Adrenal gland (tissue), 9 donors: ENCODE measurements at regions not wholly inside any gene's neighbourhood (a gene's known extent, or its start where the extent isn't known, plus 50 kb on each side); places are given as distances from the start of the nearest gene placed in this dataset.

ENCODE experiments used
- DNase-seq, 7 donors: peaks; one replicate each; pipeline ENCODE4 v3.0.0-alpha.2; 2019 to 2020
- H3K27ac ChIP-seq, 5 donors: fragments of 200-600 bp; sonication (generic) in 4 of 5; 1 replicate in 3 of 5; 2 replicates in 2 of 5; pipeline versions ENCODE4 v1.5.1 to v1.8.0; 2016 to 2020; ENCODE audit warnings: mild to moderate bottlenecking in 1 of 5
- H3K27me3 ChIP-seq: fragments of 200-600 bp; 2 replicates; pipeline ENCODE4 v1.8.0; 2021
- H3K36me3 ChIP-seq, 2 donors: fragments of 200-600 bp; replicated peaks in 1 of 2; 1 replicate in 1 of 2; 2 replicates in 1 of 2; pipeline versions ENCODE4 v1.5.1 to v1.8.0; 2018 to 2022
- H3K4me1 ChIP-seq, 2 donors: fragments of 200-600 bp; replicated peaks in 1 of 2; 1 replicate in 1 of 2; 2 replicates in 1 of 2; pipeline versions ENCODE4 v1.5.1 to v1.8.0; 2018 to 2021
- H3K4me3 ChIP-seq, 4 donors: fragments of 200-600 bp; sonication (generic) in 3 of 4; one replicate each; pipeline ENCODE4 v1.5.1; 2016 to 2018
- H3K9me3 ChIP-seq, 3 donors: fragments of 200-600 bp; sonication (generic) in 1 of 3; replicated peaks in 1 of 3; 1 replicate in 2 of 3; 2 replicates in 1 of 3; pipeline versions ENCODE4 v1.5.1 to v1.8.0; 2016 to 2021
- CTCF ChIP-seq, 6 experiments: fragments of 450-650 bp in 4 of 6; fragments of 200-600 bp in 2 of 6; sonication (generic) in 1 of 6; IDR thresholded peaks; 1 replicate in 5 of 6; 2 replicates in 1 of 6; pipeline versions ENCODE4 v1.5.1 to v1.8.0; 2016 to 2021; ENCODE audit warnings: antibody characterized with exemption in 6 of 6, mild to moderate bottlenecking in 2 of 6, moderate library complexity in 1 of 6
- POLR2A ChIP-seq, 2 donors: fragments of 450-650 bp; IDR thresholded peaks; one replicate each; pipeline ENCODE4 v1.6.1; 2017; ENCODE audit warnings: antibody characterized with exemption in 2 of 2, mild to moderate bottlenecking in 2 of 2, moderate library complexity in 1 of 2
- WGBS, 4 donors: extraction: QIAGEN DNeasy Blood & Tissue Kit in 2 of 4; methylation state at CpG; one replicate each; pipeline versions ENCODE4 v1.1.5 to v1.1.7; 2013 to 2017; 5-methylcytosine and 5-hydroxymethylcytosine counted together
- intact Hi-C, 2 donors: fragments of 100-400 bp; cut with DNase I; formaldehyde crosslinking; loops; one replicate each; pipeline versions ENCODE4 v1.14.1 to v1.15.0; 2022 to 2023
- donor health status: healthy with polysubstance abuse.
- donor health status: Bipolar disorder and iron deficiency.
- donor health status: DM: yes; HTN: yes; CAD: no.
- donor health status: DM: no; HTN: no; CAD: no.
- donor health status: DM: no; HTN: no; CAD: no.

GRCh38 chr10:55137063-55137462, 336.0 kb upstream of the PCDH15 start:
- no peaks in the 10 kb centered on the region for H3K4me1 ChIP-seq
- no peak overlapping the region for H3K27ac ChIP-seq
- no peak overlapping the region for H3K4me3 ChIP-seq
- H3K36me3 ChIP-seq = no peaks in the 10 kb centered on the region
- no peaks in the 10 kb centered on the region for H3K9me3 ChIP-seq
- WGBS, 4 donors = 97 to 98% (median 97%) methylated on average over 2 of the region's 2 CpGs
- TF ChIP-seq POLR2A (IDR thresholded peaks at IDR 0.05) = no peak
- TF ChIP-seq CTCF (IDR thresholded peaks at IDR 0.05) = no peak
- intact Hi-C loops = no loop called here
- DNase-seq = no peak
- no peaks in the 10 kb centered on the region for H3K27me3 ChIP-seq

GRCh38 chr10:55104738-55105137, 303.7 kb upstream of the PCDH15 start:
- no peaks in the 10 kb centered on the region for H3K36me3 ChIP-seq
- TF ChIP-seq CTCF (IDR thresholded peaks at IDR 0.05) (no peak), POLR2A (IDR thresholded peaks at IDR 0.05) (no peak)
- H3K4me3 ChIP-seq = no peak overlapping the region
- H3K9me3 ChIP-seq = no peaks in the 10 kb centered on the region
- DNase-seq = no peak
- H3K27ac ChIP-seq = no peak overlapping the region
- H3K27me3 ChIP-seq = no peaks in the 10 kb centered on the region
- 87 to 94% (median 89%) methylated on average over 2 of the region's 2 CpGs for WGBS, 4 donors
- no peaks in the 10 kb centered on the region for H3K4me1 ChIP-seq
- intact Hi-C loops = no loop called here

- Histone ChIP-seq H3K27ac (no peak overlapping the region), H3K4me1 (no peaks in the 10 kb centered on the region), H3K9me3 (peaks cover 0 to 3% (median 0%) of the 10 kb centered on the region in 3 donors), H3K27me3 (no peaks in the 10 kb centered on the region), H3K4me3 (no peak overlapping the region), H3K36me3 (no peaks in the 10 kb centered on the region)
- TF ChIP-seq CTCF (IDR thresholded peaks at IDR 0.05) = no peak
- TF ChIP-seq POLR2A (IDR thresholded peaks at IDR 0.05) = no peak
- intact Hi-C loops = loop anchor here in 1 of 2 donors (10.0 kb wide), 1 partner anchor 166 kb away; no protein-coding TSS in a partner anchor
- no peak for DNase-seq
- 89 to 95% (median 93%) methylated on average over 9 of the region's 9 CpGs for WGBS, 4 donors
These were observed 297.4 kb upstream of the PCDH15 start for GRCh38 chr10:55098452-55098851.

GRCh38 chr10:55091691-55092328, 290.8 kb upstream of the PCDH15 start:
- DNase-seq = peak in 1 of 7 donors; percentile 15
- no peaks in the 10 kb centered on the region for H3K36me3 ChIP-seq
- no peak overlapping the region for H3K27ac ChIP-seq
- 0 to 2% (median 1%) methylated on average over 1 of the region's 1 CpG for WGBS, 4 donors
- H3K4me1 ChIP-seq = no peaks in the 10 kb centered on the region
- no peak overlapping the region for H3K4me3 ChIP-seq
- intact Hi-C loops = loop anchor here (5.0 to 10.0 kb wide), 2 partner anchors 170 to 173 kb away; no protein-coding TSS in a partner anchor
- no peaks in the 10 kb centered on the region for H3K27me3 ChIP-seq
- TF ChIP-seq POLR2A (IDR thresholded peaks at IDR 0.05) (no peak), CTCF (IDR thresholded peaks at IDR 0.05) (peak; percentile 70 to 91 (median 84))
- no peaks in the 10 kb centered on the region for H3K9me3 ChIP-seq
